NCI-H1436 (cell line): ENCODE measurements at regions not wholly inside any gene's neighbourhood (a gene's known extent, or its start where the extent isn't known, plus 50 kb on each side); places are given as distances from the start of the nearest gene placed in this dataset.
A peak's percentile ranks its signal among the peaks of the same experiment; 100 is the strongest.

Source experiments
- DNase-seq: peaks from one replicate; lab custom pipeline; 2025; lab: John Stamatoyannopoulos, UW

DNA sequence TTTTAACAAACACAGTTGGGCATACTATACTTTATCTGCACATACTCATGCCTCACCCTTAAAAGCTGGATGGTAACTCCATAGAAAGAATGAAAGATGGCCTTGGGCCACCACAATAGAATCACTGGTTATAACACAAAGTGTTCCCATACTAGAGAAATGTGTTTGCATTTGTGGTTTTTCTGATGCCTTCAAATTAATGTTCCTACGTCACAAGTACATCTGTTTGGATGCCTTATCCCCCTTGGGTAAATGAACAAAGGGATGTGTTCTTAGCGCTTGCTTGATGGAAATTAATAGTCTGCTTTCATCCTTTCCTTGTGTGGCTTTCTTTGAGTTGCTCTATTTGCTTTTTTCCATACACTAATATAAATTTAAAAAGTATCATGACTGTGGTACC, 291.1 kb upstream of the PDE4D start:
- DNase-seq: no peak

DNA sequence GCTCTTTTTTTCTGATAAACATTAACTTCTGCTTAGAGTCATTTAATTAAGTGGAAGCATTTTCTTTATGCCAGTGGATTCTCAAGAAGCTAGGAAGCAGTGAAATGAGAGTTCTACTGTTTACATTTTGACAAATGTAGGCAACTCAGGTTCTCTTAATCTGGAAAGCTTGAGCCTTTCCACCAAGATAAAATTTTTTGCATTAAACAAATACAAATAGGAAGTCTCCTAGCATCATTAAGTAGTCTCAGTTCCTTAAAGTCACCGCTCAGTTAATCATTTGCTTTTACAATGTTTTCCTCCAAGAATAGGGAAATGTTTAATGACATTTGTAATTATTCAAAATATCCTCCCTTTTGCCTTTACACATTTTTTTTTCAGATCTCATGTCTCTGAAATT, 290.4 kb upstream of the PDE4D start:
- DNase-seq: no peak

DNA sequence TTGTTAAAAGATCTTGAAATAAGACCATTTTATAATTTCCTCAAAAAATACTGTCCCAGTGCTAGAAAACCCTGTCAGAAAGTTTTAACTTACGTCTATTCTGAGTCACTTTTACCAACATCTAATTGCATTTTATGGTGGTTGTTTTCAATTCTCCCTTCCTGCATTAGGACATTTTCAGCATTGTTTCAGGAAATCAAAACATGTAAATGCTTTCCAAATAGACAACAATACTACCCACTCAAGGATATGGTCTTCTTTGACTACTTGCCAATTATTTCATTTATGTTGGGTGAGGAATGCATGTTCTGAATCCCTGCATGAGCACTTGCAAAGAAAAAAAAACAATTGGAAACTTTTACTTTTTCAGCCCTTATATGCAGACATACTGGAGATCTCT, 284.6 kb upstream of the PDE4D start:
- no peak for DNase-seq

DNA sequence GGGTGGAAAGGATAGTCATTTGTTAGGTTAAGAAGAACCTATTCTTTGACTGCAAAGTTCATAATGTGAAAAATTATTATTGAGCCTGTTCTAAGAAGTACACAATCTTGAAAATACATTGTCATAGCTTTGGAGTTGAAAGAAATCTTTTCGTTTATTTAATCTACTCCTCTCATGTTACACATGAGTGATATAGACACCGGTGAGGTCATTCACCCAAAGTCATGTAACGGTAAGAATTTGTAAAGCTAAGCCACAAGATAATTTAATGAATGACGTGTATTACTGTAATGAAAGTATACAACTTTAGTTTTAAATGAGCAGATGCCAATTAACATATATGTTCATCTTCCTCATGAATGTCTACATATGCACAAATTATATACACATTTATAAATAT, 284.1 kb upstream of the PDE4D start:
- no peak for DNase-seq

DNA sequence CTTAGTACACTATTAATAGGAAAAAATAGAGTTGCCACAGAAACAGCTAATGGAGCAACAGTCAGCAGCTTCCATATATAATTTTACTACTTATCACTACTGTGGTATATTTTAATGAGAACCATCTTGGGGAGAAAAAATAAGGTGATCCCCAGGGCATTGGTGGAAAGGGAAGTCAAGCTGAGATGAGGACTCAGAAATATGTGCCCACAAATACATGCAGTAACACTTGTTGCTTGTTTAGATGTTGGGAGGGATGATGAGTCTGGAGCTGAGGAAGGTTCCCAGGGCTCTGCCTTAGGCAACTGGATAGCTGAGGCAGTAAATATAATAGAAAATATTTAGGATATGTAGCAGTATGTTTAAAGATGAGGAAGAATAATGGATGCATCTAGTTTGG, 280.1 kb upstream of the PDE4D start:
- DNase-seq: no peak

DNA sequence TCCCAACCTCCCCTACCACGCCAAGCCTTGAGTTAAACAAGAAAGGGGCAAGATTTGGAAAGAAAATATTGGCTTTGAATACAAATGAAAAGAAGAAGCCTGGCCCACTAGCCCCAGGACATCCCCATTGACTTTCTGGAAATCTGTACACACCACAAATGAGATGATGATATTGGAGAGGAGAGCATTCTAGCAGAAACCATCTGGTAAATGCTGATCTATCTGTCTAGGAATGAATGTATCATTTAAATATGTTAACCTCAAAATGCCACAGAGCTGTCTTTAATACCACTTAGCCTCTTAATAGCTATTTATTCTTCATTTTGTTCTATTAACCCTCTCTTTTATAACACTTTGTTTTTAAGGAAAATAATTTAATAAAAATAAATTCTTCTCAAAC, 270.2 kb upstream of the PDE4D start:
- DNase-seq: no peak

DNA sequence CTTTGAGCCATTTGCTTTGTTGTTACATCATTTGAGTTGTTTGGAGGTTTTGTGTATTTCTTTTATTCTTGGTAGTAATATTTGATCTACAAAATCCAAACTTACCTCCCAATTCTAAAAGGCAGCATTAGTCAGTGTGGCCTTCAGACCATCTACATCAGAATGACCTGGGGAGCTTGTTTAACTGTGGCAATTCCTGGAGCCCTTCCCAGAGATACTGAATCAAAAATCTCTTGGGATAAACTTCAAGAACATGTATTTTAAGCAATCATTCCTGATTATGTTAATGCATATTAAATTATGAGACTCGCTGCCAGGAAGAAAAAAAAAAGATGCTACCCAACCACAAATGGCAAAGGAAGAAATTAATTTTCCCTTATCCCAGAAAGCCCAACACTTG, 268.9 kb upstream of the PDE4D start:
- no peak for DNase-seq

DNA sequence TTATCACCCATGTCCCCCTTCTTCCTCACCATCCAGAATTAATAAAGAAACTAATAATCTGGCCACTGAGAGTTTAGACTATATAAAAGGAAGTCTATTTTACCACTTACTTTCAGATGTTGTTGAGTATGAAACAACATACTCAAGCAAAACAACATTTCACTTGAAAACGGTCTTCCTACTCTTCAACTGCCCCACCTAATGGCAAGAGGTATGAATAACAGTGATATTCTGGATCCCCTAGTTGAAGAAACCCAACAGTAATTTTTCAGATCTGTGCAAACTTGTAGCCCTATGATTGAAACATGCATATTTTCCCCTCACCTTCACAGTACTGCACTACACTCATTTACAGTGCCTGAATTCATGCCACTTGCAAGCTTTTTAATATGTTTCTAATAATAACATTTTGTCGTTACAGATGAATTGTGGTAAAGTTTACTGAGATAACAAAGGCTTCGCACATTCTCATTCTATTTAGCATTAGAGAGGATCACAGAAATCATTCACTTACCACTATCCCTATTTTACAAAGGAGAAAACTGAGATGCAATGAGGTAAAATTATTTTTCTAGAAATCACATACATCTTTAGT, 267.9 kb upstream of the PDE4D start:
- DNase-seq: peak; percentile 50

DNA sequence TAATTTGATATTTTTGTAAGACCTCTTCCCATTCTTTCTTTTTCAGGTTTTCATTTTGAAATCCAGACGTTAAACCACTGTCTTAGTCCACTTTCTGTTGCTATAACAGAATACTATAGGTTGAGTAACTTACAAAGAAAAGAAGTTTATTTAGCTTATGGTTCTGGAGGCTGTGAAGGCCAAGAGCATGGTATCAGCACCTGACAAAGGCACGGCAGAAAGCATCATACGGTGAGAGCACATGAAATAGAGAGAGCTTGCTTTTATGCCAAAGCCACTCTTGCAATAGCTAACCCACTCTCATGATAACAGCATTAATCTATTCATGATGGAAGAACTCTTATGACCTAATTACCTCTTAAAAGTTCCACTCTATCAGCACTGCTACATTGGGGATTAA, 255.6 kb upstream of the PDE4D start:
- no peak for DNase-seq

DNA sequence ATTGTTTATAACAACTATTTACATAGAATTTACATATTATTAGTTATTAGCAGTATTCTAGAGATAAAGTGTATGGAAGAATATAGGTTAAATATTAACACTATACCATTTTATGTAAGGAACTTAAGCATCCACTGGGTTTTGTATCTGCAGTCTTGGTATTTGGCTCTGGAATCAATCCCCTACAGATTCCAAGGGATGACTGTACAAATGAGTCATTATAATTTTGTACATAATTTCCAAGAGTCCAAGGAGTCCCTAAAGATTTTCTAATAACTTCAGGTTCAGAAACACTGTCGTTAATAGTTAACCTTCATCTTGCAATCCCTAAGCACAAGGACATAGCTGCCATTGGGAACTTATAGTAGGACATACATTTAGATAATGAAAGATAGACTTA, 254.8 kb upstream of the PDE4D start:
- DNase-seq: no peak

DNA sequence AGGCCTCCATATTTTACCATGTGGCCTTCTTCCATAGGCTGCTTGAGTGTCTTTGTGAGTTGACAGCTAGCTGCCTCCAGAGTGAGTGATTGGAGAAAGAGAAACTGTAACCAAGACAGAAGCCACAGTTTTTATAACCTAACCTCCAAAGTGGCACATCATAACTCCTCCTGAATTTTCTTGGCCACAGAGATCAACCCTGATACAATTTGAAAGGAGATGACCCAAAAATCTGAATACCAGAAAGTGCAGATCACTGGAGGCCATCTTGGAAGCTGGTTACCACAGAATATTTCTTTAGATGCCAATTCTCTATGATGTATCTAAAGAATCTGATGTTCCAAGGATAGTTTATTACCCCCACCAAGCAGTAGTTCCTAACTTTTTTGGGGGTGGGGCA, 254.3 kb upstream of the PDE4D start:
- no peak for DNase-seq

DNA sequence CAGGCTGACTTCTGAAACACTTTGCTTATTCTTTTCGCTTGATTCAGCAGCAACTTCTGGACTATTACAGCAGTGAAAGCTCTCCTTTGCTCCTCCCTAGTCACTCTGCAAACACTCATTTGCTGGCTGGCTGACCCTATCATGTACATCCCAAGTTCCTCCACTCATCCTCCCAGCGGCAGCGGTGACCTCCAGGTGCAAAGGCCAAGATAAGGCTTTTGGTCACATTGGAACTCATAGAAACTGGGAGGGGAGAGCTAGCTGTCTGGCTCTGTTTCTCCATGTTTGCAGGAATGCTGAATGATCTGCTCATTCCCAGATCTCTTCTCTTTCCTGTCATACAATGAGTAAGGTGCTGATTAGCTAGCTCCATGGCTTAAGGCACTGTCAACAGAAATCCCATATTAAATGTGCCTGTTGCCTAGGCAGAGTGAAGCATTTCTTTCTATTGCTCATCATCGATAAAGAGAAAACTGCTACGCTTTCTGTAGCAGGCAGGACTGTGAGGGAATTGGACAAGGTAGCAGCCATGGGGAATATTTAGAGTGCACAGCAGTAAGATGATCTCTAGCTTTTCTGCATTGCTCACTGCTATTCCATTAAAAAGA, 250.5 kb upstream of the PDE4D start:
- DNase-seq: no peak

DNA sequence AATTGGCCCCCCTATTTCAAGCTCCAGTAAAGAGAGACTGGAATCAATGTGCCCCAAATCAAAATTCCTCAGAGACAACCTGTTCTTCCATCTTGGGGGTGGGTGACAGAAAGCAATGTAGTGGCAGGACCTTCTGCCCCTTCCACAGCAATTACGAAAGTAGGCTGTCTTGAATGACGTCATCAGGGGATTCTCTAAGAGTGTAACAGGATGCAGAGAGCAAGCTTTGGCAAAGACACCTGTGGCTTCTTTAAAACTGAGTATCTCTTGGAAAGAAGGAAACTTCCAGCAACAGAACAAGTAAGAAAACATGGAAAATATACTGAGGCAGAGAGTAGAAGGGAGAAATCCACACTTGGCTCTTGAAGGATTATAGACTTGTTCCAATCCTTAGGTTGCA, 247.6 kb upstream of the PDE4D start:
- DNase-seq: no peak

DNA sequence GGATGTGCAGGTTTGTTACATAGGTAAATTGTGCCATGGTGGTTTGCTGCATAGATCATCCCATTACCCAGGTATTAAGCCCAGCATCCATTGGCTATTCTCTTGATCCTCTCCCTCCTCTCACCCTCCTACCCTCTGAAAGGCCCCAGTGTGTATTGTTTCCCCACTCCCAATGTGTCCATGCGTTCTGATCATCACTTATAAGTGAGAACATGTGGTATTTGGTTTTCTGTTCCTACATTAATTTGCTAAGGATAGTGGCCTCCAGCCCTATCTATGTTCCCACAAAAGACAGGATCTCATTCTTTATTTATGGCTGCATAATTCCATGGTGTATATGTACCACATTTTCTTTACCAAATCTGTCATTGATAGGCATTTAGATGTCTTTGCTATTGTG, 243.3 kb upstream of the PDE4D start:
- no peak for DNase-seq

DNA sequence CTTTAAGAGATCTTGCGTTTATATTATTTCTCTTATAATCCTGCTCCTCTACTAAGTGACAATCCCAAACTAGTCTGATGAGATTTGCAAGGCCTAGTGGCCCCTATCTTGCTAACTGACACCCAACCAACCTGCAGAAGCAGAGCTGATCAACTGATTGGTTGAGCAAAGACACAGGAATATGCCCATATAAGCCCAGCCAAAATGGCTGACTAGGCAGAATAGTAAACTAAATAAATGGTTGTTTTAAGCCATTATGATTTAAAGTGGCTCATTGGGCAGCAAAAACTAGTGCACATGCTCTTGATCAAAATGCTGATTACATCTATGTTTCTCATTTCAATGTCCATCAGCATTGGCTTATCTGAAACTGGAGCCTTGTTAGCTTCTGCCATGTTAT, 238.0 kb upstream of the PDE4D start:
- no peak for DNase-seq

DNA sequence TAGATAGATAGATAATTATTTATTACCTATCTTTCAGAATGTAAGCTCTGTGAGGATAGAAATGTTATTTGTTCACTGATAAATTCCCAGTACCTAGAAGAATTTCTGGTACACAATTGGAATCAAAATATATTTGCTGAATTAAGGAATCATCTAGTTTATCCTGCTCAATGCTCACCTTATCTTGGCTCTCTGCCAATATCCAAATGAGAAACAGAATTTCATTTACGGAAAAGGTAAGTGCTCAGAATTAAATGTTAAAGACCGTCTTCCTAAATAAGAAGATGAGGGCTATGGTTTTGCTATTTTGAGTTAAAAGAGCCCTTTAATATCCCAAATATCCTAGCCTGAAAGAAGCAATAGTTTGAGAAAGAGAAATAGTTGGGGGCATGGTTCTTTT, 232.1 kb upstream of the PDE4D start:
- no peak for DNase-seq

DNA sequence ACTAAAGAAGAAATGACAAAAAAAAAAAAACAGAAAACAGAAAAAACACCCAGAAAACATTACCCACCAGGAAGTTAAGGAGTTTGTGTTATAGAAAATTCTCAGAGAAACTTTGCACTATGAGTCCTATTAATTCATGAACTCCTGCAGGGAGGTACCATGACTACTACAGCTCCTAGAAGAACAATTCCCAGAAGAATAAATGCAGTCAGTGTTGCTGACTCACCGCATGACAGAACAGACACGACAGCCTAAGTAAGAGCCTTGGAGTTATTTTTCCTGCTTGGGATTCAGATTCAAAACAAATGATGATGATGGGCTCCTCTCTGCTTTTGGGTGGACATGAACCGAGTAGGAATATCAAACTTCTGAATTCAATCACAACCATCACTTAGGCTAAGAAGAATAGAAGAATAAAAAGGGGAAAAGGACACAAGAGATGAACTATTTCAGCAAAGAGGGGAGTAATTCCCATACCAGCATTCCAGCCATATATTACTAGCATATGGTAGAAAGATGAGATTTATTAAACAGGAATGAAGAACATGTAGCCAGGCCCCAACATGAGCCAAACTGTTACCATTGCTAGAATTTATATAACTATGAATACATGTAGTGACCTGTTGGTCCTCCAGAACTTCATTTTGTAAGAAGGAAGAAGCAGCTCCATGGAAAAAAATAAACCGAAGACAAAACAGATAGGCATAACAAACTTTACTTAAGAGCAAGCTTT, 209.6 kb upstream of the PDE4D start:
- no peak for DNase-seq

DNA sequence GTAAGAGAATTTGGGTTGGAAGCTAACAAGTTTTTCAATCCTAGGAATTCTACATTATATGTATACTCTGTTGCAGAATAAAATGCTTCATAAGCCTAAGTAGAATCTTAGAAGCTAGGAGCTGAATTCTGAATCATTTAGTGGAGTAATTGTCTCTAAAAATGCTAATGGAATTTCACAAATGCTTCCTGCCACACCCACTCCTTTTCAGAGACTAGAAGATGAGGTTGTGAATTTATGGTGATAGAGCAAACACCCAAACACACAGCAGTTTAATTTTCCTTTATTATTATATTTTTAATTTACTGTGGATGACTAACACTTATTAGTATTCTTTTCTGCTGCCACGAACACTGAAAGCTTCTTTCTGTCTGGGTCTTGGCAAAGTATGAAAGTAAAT, 208.0 kb upstream of the PDE4D start:
- no peak for DNase-seq

DNA sequence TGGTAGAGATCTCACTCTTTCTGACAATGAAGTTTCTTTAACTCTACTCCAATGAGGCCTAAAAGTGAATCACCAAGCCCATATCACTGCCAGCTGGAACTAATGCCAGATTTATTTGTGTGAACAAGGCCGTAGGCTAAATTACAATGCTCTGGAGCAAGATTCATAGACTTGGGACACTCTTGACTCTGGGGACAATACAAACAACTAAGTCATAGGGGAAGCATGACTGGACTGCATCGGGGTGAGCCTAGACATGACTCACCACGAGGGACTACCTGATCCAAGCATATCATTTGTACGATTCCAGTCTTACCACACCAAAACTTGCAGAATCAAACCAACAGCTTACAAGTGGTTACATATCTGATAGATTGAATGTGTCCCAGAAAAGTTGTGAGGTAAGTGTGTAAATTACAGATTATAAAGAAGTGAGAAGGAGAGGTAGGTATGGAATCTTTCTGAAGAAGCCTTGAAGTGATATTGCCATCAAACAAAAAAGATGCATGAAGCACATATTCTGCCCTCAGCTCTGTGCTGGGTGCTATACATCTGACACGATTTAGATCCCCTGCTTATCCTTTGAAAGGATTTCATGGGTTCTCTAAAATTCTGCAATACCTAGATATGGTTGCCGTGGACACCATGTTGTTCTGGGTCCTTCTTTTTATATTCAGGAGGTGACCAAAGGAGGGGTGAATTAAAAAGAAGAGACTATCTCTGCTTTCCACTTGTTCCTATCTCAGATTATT, 199.3 kb upstream of the PDE4D start:
- DNase-seq: no peak

DNA sequence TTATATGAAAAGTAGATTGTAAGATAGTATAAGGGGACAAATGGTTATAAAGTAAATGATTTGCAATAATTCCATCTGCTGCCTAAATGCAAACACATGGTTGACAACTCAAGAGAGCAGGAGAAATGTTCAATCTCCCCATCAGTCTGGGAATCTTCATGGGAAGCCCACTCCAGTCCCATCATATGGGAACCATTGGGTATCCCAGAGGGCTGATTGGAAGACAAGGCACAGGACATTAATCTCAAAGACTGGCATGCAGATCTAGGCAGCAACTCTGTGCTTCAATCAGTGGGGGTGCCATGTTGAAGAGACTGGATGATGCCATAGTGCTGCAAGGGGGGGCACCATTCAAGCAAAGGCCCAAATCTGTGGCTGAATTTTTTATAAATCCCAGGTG, 193.1 kb upstream of the PDE4D start:
- no peak for DNase-seq

DNA sequence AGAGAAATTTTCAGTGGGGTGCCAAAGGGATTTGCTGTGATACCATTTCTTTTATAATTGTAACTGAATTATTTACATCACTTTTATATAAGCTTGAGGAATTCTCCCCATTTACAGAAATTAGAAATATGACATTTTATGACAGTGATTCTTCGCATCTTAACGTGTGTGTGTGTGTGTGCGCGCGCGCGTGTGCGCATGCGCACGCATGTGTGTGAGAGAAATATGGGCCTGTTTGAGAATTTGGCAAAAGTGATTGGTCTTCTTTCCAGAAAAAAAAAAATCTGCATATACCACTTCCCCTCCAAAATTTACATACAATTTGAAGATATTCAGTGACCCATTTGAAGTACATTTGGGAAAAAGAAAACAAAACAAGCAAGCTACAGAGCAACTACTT, 190.7 kb upstream of the PDE4D start:
- no peak for DNase-seq

DNA sequence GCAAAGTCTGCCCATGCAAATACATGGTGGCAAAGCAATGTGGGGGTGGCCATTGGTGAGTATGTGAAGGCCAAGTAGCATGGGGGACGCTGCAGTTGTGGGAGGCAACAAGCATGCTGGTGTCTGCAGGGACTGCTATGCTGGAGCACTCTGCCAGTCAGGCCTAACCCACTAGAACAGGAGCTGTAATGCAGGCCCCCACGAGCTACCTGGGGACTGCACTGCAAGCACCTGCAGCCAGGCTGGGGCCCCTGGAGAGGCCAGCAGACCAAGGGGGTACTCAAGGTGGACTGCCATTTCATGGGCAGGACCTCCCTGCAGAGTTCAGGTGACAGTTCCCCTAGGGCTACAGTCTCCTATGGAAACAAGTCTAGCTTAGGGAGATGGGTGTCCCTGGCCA, 183.8 kb upstream of the PDE4D start:
- DNase-seq: no peak

DNA sequence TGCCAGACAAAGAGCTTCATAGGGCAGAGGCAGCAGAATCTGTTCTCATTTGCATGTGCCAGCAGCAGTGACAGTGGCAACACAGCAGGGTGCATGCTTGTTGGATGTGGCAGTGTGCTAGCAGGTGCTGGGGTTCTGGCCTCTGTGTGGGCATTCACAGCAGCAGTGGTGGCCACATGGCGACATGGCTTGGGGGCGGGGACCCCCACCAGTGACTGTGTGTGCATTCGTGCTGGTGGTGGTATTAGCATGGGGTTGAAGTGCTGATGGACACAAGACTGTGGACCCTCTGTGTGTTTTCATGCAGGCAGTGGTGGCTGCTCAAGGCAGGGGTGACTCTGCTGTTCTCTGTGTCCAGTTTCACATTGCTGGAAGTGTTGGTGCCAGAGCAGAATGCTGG, 183.2 kb upstream of the PDE4D start:
- no peak for DNase-seq
